Hepatocyte (in vitro differentiated cells): ENCODE measurements at regions not wholly inside any gene's neighbourhood (a gene's known extent, or its start where the extent isn't known, plus 50 kb on each side); places are given as distances from the start of the nearest gene placed in this dataset.

Experiments
- CTCF ChIP-seq: fragments of 200-600 bp; sonication (generic); IDR thresholded peaks from 2 replicates; pipeline ENCODE4 v1.5.1; 2016; ENCODE audit warnings: antibody characterized with exemption, mild to moderate bottlenecking; ENCODE audit not compliant: poor library complexity
- EZH2 ChIP-seq: fragments of 200-600 bp; sonication (generic); IDR thresholded peaks from 2 replicates; pipeline ENCODE4 v1.6.1; 2016; ENCODE audit warnings: antibody characterized with exemption, mild to moderate bottlenecking, borderline replicate concordance
- EZH2phosphoT487 ChIP-seq: fragments of 200-600 bp; sonication (generic); IDR thresholded peaks from one replicate; pipeline ENCODE4 v1.6.1; 2018; ENCODE audit warnings: antibody characterized with exemption, mild to moderate bottlenecking, low read depth, moderate library complexity; ENCODE audit not compliant: unreplicated experiment, severe bottlenecking

GRCh38 chr20:6691516-6691915 lies 76.0 kb upstream of the BMP2 start:
- no peak for TF ChIP-seq CTCF
- TF ChIP-seq EZH2phosphoT487 = no peak
- no peak for TF ChIP-seq EZH2
